ENCODE measurements at regions not wholly inside any gene's neighbourhood (a gene's known extent, or its start where the extent isn't known, plus 50 kb on each side); places are given as distances from the start of the nearest gene placed in this dataset.

DNA sequence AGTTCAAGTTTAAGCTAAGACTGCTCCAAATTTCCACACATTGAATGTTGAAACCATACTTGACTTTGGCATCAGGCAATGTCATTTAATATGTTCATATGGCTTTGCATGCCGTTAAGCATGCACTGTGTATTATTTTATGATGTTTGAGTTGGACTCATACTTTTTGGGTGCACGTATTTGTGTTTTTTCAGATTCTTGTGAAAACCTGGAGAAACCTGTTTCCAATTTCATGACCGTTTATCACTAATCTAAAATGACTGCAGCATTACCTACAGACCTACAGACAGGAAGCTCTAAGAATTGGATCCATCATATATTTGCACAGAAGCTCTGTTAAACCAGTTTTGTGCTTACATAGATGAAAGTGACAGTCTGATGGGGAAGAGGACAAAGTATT, 1093.0 kb upstream of the INTU start:
- TF ChIP-seq, protein P1, sequence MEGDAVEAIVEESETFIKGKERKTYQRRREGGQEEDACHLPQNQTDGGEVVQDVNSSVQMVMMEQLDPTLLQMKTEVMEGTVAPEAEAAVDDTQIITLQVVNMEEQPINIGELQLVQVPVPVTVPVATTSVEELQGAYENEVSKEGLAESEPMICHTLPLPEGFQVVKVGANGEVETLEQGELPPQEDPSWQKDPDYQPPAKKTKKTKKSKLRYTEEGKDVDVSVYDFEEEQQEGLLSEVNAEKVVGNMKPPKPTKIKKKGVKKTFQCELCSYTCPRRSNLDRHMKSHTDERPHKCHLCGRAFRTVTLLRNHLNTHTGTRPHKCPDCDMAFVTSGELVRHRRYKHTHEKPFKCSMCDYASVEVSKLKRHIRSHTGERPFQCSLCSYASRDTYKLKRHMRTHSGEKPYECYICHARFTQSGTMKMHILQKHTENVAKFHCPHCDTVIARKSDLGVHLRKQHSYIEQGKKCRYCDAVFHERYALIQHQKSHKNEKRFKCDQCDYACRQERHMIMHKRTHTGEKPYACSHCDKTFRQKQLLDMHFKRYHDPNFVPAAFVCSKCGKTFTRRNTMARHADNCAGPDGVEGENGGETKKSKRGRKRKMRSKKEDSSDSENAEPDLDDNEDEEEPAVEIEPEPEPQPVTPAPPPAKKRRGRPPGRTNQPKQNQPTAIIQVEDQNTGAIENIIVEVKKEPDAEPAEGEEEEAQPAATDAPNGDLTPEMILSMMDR (IDR thresholded peaks at IDR 0.05) = no peak
- no peak for TF ChIP-seq EP300 (IDR thresholded peaks at IDR 0.05)
